Peyer's patch (tissue), 4 donors: ENCODE measurements at regions not wholly inside any gene's neighbourhood (a gene's known extent, or its start where the extent isn't known, plus 50 kb on each side); places are given as distances from the start of the nearest gene placed in this dataset.

Experiments
- POLR2A ChIP-seq, 2 donors: fragments of 450-650 bp; IDR thresholded peaks; one replicate each; pipeline ENCODE4 v1.5.1; 2017; ENCODE audit warnings: antibody characterized with exemption in 2 of 2, mild to moderate bottlenecking in 2 of 2, moderate library complexity in 2 of 2
- TF ChIP-seq, protein P1 (sequence below), 6 experiments: fragments of 450-650 bp in 4 of 6; fragments of 200-600 bp in 2 of 6; sonication (generic) in 1 of 6; IDR thresholded peaks; one replicate each; pipeline ENCODE4 v1.5.1; 2017 to 2019; ENCODE audit warnings: antibody characterized with exemption in 6 of 6, mild to moderate bottlenecking in 3 of 6, moderate library complexity in 1 of 6

DNA sequence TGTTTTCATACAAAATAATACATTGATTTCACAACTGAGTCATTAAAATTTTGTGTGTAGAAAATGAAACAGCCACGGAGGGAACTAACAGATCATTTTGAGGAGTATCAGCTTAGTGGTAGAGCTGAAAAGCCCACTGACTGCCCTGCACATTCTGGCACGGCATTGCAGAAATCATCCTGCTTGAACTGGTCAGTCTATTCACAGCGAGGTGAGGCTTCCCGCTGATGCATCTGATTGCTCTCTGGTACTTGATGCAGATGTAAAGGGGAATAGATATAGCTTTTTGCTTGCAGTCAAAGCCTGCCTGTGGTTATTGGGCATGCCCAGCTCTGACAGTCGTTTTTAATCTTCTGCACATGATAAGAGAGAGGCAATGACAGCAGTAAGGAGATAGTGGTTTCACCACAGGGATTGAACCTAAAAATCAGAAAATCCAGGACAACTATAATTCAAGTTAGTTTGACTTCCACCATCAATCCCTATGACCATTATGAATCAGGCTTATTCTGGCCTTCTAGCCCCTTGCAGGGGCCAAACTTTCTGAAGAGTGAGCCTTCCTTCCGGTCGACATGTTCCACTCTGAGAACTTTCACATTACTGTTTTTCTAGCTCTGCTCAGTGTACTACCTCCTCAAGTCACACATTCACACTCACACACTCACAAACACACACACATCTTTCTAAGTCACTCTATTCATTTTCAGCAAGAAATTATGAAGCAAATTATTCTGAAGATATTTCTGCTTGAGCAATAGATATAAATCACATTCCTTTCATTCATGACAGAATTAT lies 782.8 kb upstream of the NUDT12 start:
- TF ChIP-seq, protein P1, sequence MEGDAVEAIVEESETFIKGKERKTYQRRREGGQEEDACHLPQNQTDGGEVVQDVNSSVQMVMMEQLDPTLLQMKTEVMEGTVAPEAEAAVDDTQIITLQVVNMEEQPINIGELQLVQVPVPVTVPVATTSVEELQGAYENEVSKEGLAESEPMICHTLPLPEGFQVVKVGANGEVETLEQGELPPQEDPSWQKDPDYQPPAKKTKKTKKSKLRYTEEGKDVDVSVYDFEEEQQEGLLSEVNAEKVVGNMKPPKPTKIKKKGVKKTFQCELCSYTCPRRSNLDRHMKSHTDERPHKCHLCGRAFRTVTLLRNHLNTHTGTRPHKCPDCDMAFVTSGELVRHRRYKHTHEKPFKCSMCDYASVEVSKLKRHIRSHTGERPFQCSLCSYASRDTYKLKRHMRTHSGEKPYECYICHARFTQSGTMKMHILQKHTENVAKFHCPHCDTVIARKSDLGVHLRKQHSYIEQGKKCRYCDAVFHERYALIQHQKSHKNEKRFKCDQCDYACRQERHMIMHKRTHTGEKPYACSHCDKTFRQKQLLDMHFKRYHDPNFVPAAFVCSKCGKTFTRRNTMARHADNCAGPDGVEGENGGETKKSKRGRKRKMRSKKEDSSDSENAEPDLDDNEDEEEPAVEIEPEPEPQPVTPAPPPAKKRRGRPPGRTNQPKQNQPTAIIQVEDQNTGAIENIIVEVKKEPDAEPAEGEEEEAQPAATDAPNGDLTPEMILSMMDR (IDR thresholded peaks at IDR 0.05): no peak
- no peak for TF ChIP-seq POLR2A (IDR thresholded peaks at IDR 0.05)
